Mesendoderm (in vitro differentiated cells): ENCODE measurements at regions not wholly inside any gene's neighbourhood (a gene's known extent, or its start where the extent isn't known, plus 50 kb on each side); places are given as distances from the start of the nearest gene placed in this dataset.
A peak's percentile ranks its signal among the peaks of the same experiment; 100 is the strongest.
"Not testable (repeated sequence)": the region's sequence is repeated elsewhere in the genome, so short reads cannot be mapped to it uniquely, and the experiment has no call there.

Experiments
- DNase-seq: peaks from one replicate; pipeline ENCODE4 v3.0.0; 2013
- H2AK5ac ChIP-seq: 2 replicates; pipeline ENCODE4 v1.6.1; 2013; ENCODE audit warnings: low read length, inconsistent platforms
- H2BK120ac ChIP-seq: 2 replicates; pipeline ENCODE4 v1.6.1; 2013; ENCODE audit warnings: low read depth, mild to moderate bottlenecking, low read length, moderate library complexity, mixed read lengths
- H2BK15ac ChIP-seq: replicated peaks from 2 replicates; pipeline ENCODE4 v1.6.1; 2013; ENCODE audit warnings: low read depth, mild to moderate bottlenecking, moderate library complexity
- H2BK5ac ChIP-seq: 2 replicates; pipeline ENCODE4 v1.6.1; 2013; ENCODE audit warnings: low read length, inconsistent platforms
- H3K18ac ChIP-seq: 2 replicates; pipeline ENCODE4 v1.6.1; 2013; ENCODE audit warnings: mild to moderate bottlenecking, low read length, mixed read lengths
- H3K23ac ChIP-seq: one replicate; pipeline ENCODE4 v1.6.1; 2013; ENCODE audit warnings: low read length
- H3K27ac ChIP-seq: 2 replicates; pipeline ENCODE4 v1.5.1; 2013; ENCODE audit warnings: low read depth, mild to moderate bottlenecking, inconsistent platforms, low read length, moderate library complexity
- H3K27me3 ChIP-seq: 2 replicates; pipeline ENCODE4 v1.6.1; 2013; ENCODE audit warnings: low read length, control low read depth, mild to moderate bottlenecking, inconsistent platforms; ENCODE audit not compliant: insufficient read depth, poor library complexity
- H3K36me3 ChIP-seq: 2 replicates; pipeline ENCODE4 v1.6.1; 2013; ENCODE audit warnings: low read length, inconsistent platforms; ENCODE audit not compliant: control insufficient read depth, insufficient read depth
- H3K4ac ChIP-seq: one replicate; pipeline ENCODE4 v1.6.1; 2013; ENCODE audit warnings: low read depth, mild to moderate bottlenecking, low read length, moderate library complexity
- H3K4me1 ChIP-seq: 2 replicates; pipeline ENCODE4 v1.6.1; 2013; ENCODE audit warnings: low read depth, low read length, inconsistent platforms; ENCODE audit not compliant: control insufficient read depth
- H3K4me2 ChIP-seq: 2 replicates; pipeline ENCODE4 v1.6.1; 2013; ENCODE audit warnings: low read length
- H3K4me3 ChIP-seq: 2 replicates; pipeline ENCODE4 v1.5.1; 2013; ENCODE audit warnings: mild to moderate bottlenecking, low read length
- H3K56ac ChIP-seq: one replicate; pipeline ENCODE4 v1.6.1; 2013; ENCODE audit warnings: low read length
- H3K79me1 ChIP-seq: 2 replicates; pipeline ENCODE4 v1.6.1; 2013; ENCODE audit warnings: low read length, inconsistent platforms
- H3K79me2 ChIP-seq: 2 replicates; pipeline ENCODE4 v1.6.1; 2013; ENCODE audit warnings: mild to moderate bottlenecking, low read length; ENCODE audit not compliant: control insufficient read depth, insufficient read depth
- H3K9ac ChIP-seq: 2 replicates; pipeline ENCODE4 v1.6.1; 2013; ENCODE audit warnings: low read length, inconsistent platforms
- H4K5ac ChIP-seq: one replicate; pipeline ENCODE4 v1.6.1; 2013; ENCODE audit warnings: low read length
- H4K8ac ChIP-seq: one replicate; pipeline ENCODE4 v1.6.1; 2013; ENCODE audit warnings: low read depth, mild to moderate bottlenecking, control low read depth, low read length, moderate library complexity
- WGBS: extraction: QIAGEN DNeasy Blood & Tissue Kit; methylation state at CpG from one replicate; pipeline ENCODE4 v1.1.7; 2013; ENCODE audit warnings: low lambda C conversion rate, missing lambda C conversion rate; ENCODE audit not compliant: insufficient coverage; ENCODE audit errors: extremely low coverage; 5-methylcytosine and 5-hydroxymethylcytosine counted together

- no peak overlapping the region for H2BK15ac ChIP-seq
- H4K8ac ChIP-seq, result no peak overlapping the region
- H2BK5ac ChIP-seq, result no peak overlapping the region
- no peak overlapping the region for H3K4me3 ChIP-seq
- H4K5ac ChIP-seq, result no peak overlapping the region
- no peak overlapping the region for H3K9ac ChIP-seq
- H2AK5ac ChIP-seq, result no peak overlapping the region
- WGBS, result no CpG with 5 or more reads among the region's 2 CpGs
- no peak overlapping the region for H3K23ac ChIP-seq
- no peaks in the 10 kb centered on the region for H3K36me3 ChIP-seq
- H3K4ac ChIP-seq, result no peak overlapping the region
- no peaks in the 10 kb centered on the region for H3K79me1 ChIP-seq
- H3K4me1 ChIP-seq, result peaks cover 3% of the 10 kb centered on the region
- H3K4me2 ChIP-seq, result no peak overlapping the region
- H3K18ac ChIP-seq, result no peak overlapping the region
- DNase-seq, result no peak
- H2BK120ac ChIP-seq, result no peak overlapping the region
- no peaks in the 10 kb centered on the region for H3K27me3 ChIP-seq
- no peak overlapping the region for H3K27ac ChIP-seq
- no peaks in the 10 kb centered on the region for H3K79me2 ChIP-seq
- no peak overlapping the region for H3K56ac ChIP-seq
Observed at GRCh38 chr9:78406933-78407332, 110.0 kb downstream of the PSAT1 start.

- Histone ChIP-seq H3K79me1 (no peaks in the 10 kb centered on the region), H3K4me3 (no peak overlapping the region), H2BK120ac (no peak overlapping the region), H2AK5ac (no peak overlapping the region), H3K4ac (no peak overlapping the region), H3K23ac (no peak overlapping the region), H3K9ac (no peak overlapping the region), H3K4me2 (no peak overlapping the region), H2BK5ac (no peak overlapping the region), H4K5ac (peak overlapping the region; percentile 5), H3K27ac (no peak overlapping the region), H4K8ac (no peak overlapping the region), H2BK15ac (no peak overlapping the region), H3K4me1 (peaks cover 3% of the 10 kb centered on the region), H3K79me2 (no peaks in the 10 kb centered on the region), H3K18ac (no peak overlapping the region), H3K56ac (no peak overlapping the region), H3K36me3 (no peaks in the 10 kb centered on the region), H3K27me3 (no peaks in the 10 kb centered on the region)
- WGBS, result no CpG with 5 or more reads among the region's 8 CpGs
- no peak for DNase-seq
Observed at GRCh38 chr9:78407636-78408312, 110.8 kb downstream of the PSAT1 start.

- H4K5ac ChIP-seq, result no peak overlapping the region
- no peak for DNase-seq
- H3K56ac ChIP-seq, result no peak overlapping the region
- H4K8ac ChIP-seq, result no peak overlapping the region
- H2BK15ac ChIP-seq, result no peak overlapping the region
- peaks cover 3% of the 10 kb centered on the region for H3K4me1 ChIP-seq
- no peak overlapping the region for H3K27ac ChIP-seq
- no peak overlapping the region for H3K18ac ChIP-seq
- H3K4me2 ChIP-seq, result no peak overlapping the region
- no peaks in the 10 kb centered on the region for H3K79me1 ChIP-seq
- H3K9ac ChIP-seq, result no peak overlapping the region
- no peak overlapping the region for H3K4me3 ChIP-seq
- H3K27me3 ChIP-seq, result no peaks in the 10 kb centered on the region
- H2AK5ac ChIP-seq, result no peak overlapping the region
- no peaks in the 10 kb centered on the region for H3K36me3 ChIP-seq
- no peak overlapping the region for H3K4ac ChIP-seq
- no peak overlapping the region for H3K23ac ChIP-seq
- H2BK5ac ChIP-seq, result no peak overlapping the region
- no CpG with 5 or more reads among the region's 1 CpG for WGBS
- H2BK120ac ChIP-seq, result no peak overlapping the region
- no peaks in the 10 kb centered on the region for H3K79me2 ChIP-seq
Observed at GRCh38 chr9:78408388-78408787, 111.5 kb downstream of the PSAT1 start.

- not testable (repeated sequence) for H3K79me2 ChIP-seq, H3K36me3 ChIP-seq, H3K56ac ChIP-seq, H4K5ac ChIP-seq, H3K4me3 ChIP-seq, H2BK120ac ChIP-seq, H2AK5ac ChIP-seq, H3K18ac ChIP-seq, H3K4me2 ChIP-seq, H2BK5ac ChIP-seq, H3K27me3 ChIP-seq, H2BK15ac ChIP-seq, H3K27ac ChIP-seq, H3K23ac ChIP-seq, H4K8ac ChIP-seq, DNase-seq, H3K9ac ChIP-seq, H3K4ac ChIP-seq, H3K4me1 ChIP-seq, H3K79me1 ChIP-seq
- no CpG with 5 or more reads among the region's 25 CpGs for WGBS
Observed at GRCh38 chr9:78409928-78410510, 113.1 kb downstream of the PSAT1 start.

GRCh38 chr9:78422309-78422708 lies 125.4 kb downstream of the PSAT1 start:
- H3K18ac ChIP-seq, result no peak overlapping the region
- H3K9ac ChIP-seq, result no peak overlapping the region
- no peak overlapping the region for H3K4me2 ChIP-seq
- no peaks in the 10 kb centered on the region for H3K4me1 ChIP-seq
- no peaks in the 10 kb centered on the region for H3K79me1 ChIP-seq
- H2BK5ac ChIP-seq, result no peak overlapping the region
- no peak overlapping the region for H2AK5ac ChIP-seq
- H2BK15ac ChIP-seq, result no peak overlapping the region
- no CpG with 5 or more reads among the region's 5 CpGs for WGBS
- no peaks in the 10 kb centered on the region for H3K79me2 ChIP-seq
- DNase-seq, result no peak
- H3K4me3 ChIP-seq, result no peak overlapping the region
- no peak overlapping the region for H2BK120ac ChIP-seq
- H3K56ac ChIP-seq, result no peak overlapping the region
- H4K8ac ChIP-seq, result no peak overlapping the region
- no peaks in the 10 kb centered on the region for H3K27me3 ChIP-seq
- no peak overlapping the region for H3K27ac ChIP-seq
- no peak overlapping the region for H4K5ac ChIP-seq
- H3K23ac ChIP-seq, result no peak overlapping the region
- no peaks in the 10 kb centered on the region for H3K36me3 ChIP-seq
- H3K4ac ChIP-seq, result no peak overlapping the region

GRCh38 chr9:78424299-78424698 lies 127.4 kb downstream of the PSAT1 start:
- Histone ChIP-seq H3K18ac (no peak overlapping the region), H3K27me3 (no peaks in the 10 kb centered on the region), H2AK5ac (no peak overlapping the region), H2BK120ac (no peak overlapping the region), H3K4me2 (no peak overlapping the region), H4K5ac (no peak overlapping the region), H2BK5ac (no peak overlapping the region), H3K79me1 (no peaks in the 10 kb centered on the region), H4K8ac (no peak overlapping the region), H3K56ac (no peak overlapping the region), H3K4ac (no peak overlapping the region), H2BK15ac (no peak overlapping the region), H3K4me1 (no peaks in the 10 kb centered on the region), H3K9ac (no peak overlapping the region), H3K4me3 (no peak overlapping the region), H3K27ac (no peak overlapping the region), H3K79me2 (no peaks in the 10 kb centered on the region), H3K36me3 (no peaks in the 10 kb centered on the region), H3K23ac (no peak overlapping the region)
- no peak for DNase-seq
- WGBS, result no CpG with 5 or more reads among the region's 3 CpGs
